ENCODE measurements at regions not wholly inside any gene's neighbourhood (a gene's known extent, or its start where the extent isn't known, plus 50 kb on each side); places are given as distances from the start of the nearest gene placed in this dataset.

DNA sequence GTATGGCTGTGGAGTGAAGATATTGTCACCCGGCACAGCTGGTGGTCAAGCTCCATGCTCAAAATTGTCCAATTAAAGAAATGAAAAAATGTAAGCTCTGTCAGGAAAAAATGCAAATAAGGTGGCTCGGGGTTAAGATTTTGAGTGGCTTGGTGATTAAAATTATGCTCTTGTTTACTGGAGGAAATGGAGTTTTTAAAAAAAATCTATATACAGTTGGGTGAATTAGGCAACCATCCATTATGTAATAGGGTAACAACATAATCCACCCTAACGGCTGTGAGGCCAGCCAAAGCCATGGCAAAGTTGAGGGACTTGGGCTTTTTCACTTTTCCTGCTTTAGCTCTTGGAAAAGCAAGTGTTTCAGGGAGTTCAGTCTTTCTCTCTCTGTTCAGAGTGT is 260.8 kb upstream of the HABP2 start:
- DNase-seq, result no peak

DNA sequence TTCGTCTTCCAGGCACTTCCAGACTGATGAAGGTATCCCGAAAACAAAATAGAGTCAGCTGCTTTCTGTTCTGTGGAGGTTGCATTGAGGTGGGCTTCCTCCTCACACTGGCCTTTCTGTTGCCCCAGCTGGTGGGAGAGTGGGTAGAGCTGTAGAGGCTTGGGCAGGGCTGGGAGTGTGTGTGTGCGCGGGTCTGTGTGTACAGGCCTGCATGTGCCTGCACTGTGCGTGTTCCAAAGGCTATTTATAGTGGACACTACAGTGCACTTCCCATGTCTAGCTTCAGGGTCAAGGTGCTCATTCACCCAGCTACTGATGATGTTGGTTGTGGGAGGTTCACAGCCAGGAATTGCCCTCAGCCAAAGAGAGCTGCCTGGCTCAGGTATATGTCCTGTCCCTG is 260.1 kb upstream of the HABP2 start:
- no peak for DNase-seq

DNA sequence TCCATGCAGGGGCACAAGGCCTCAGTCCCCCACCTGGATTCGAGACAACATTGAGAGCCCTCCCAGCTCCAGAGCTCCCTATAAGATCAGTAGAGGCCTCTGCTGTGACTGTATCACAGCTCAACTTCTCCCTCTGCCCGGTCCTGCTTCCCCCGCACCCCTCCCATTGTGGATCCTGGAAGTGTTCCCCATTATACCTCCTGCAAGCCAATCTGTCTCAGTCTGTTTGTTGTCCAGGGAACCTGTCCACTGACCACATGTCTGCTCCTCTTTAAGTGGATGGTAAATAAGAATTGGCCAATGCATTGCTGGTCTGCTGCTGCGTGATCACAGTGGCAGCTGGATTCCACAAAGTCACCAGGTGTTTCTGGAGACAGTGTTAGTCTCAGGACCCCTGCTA is 259.7 kb upstream of the HABP2 start:
- no peak for DNase-seq

DNA sequence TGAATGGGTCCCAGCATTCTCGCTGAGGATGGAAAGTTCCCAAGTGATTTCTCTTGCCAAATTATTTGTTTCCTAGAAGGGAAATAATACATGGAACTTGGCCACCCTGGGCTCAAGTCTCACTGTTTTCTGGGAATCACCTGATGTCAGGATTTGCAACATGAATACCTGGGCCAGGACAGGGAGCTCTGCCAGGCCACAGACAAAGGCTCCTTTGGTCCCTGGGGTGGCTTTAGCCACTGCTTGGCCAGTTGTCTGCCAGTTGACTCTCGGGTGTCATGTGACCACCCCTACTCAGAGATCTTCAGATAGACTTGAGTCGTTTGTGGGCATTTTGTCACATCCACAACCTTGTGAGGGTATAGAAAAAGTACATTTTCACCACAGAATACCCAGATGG is 258.0 kb upstream of the HABP2 start:
- DNase-seq, result no peak

DNA sequence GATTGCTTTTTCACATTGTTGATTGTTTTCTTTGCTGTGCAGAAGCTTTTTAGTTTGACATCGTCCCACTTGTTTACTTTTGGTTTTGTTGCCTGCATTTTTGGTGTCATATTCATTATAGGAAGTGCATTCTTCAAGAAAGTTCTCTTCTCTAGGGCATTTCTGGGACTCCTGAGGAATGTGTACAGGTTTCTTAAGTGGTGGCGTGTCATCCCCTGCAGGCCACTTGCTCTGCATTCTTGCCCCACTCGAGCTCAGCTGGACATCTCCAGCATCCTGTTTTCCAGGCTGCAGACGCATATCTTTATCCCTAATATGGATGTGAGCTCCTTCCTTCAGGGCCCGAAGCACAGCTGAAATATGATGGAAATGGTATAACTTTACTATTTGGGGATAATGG is 255.6 kb upstream of the HABP2 start:
- no peak for DNase-seq

DNA sequence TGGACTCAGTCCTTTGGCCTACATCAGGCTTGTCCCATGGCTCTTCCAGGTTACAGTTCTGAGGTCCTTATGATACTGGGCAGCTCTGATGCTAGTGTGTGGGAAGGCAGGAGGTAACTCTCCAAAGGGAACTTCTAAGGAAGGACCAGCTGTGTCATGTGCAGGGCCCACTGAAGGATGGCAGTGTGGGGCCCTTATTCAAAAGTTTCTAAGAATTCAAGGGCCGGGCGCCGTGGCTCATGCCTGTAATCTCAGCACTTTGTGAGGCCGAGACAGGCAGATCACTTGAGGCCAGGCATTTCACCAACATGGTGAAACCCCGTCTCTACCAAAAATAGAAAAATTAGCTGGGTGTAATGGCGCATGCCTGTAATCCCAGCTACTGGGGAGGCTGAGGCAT is 254.2 kb upstream of the HABP2 start:
- DNase-seq, result no peak

DNA sequence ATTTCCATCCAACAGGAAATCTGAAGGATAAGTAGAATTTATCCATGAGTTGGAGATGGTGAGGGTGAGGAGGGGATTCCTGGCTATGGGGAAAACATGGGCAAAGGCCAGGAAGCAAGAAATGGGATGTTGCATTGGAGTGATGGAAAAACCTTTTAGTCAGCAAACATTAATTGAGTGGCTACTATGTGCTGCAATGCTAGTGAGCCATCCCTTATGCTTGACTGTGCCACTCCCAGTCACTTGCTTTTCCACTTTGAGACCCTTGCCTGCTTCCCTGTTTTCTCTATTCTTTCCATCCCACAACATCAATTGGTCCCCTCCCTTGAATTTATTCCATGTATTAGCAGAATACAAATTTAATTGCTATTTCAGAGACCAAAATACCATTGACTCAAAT is 252.7 kb upstream of the HABP2 start:
- DNase-seq, result no peak

DNA sequence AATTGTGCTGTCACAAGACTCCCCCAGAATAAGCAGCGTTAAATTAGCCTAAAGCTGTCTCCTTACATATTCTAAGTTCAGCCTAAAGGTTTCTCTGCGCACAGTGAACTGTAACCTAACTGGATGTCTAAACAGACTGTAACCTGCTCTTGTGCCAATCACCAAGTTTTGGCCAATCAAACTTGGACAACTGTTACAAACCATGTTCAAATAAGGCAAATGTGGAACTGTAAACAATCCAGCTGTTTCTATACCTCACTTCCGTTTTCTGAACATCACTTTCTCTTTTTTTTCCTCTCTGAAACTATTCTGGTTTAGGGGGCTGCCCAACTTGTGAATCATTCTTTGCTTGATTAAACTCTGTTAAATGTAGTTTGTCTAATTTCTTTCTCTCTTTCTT is 252.2 kb upstream of the HABP2 start:
- no peak for DNase-seq

DNA sequence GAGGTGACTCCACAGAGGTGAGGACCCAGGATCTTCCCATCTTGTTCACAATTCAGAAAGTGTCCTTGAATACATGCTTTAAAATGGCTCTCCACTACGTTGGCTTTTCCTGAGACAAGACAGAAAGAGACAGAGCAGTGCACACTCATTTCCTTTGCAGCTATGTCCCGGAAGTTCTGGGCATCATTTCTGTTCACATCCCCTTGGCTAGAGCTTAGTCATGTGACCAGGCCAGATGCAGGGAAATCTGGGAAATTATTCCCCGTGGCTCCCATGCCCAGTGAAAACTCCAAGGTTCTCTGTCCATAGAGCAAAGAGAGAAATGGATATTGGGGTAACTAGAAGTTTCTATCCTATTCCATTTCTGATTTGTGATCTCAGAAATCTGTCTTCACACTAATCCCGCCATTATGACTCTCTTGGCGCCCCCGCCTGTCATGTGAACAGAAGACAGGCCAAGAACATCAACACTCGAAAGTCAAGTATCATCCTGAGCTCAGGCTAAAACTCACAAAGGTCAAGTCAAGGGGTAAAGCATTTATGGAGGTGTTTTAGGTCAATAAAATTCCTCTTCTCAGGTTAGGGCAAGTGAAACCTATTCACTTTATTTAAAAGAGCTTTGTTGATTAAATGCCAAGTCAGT is 251.4 kb upstream of the HABP2 start:
- no peak for DNase-seq

DNA sequence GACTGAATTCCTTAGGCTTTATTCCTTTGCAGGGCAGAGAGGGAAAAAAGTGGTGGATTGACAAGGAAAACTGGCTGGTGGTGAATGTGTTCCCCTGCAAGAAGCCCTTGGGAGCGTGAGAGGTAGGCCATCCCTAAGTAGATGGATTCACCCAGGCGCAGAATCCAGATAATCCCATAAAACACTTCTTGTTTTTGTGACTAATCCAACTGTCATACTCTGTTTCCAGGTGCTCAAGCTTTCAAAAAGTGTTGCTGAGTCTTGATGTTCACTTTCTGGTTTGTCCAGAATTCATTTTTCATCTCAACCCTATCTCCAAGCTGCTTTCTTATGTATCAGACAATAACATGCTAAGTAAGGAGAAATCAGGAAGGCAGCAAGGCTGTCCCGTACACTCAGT is 250.8 kb upstream of the HABP2 start:
- DNase-seq, result no peak

DNA sequence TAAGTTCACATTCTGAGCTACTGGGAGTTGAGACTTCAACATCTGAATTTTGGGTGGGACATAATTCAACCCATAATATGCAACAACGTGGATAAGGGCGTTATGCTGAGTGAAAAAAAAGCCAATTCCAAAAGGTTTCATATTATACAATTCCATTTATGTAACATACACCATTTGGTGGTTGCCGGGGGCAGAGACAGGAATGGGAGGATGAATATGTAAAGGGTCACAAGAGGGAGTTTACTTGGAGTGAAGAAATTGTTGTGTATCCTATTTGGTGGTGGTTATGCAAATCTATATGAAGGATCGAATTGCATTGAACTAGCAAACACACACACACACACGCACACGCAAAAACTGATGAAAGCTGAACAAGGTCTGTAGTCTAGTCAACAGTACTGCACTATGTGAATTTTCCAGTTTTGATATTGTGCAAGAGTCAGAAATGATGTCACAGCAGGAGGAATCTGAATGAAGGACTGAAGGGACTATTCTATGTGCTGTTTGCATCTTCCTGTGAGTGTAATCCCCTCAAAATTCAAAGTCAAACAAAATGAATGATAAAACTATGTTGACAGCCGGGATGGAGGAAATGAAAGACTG is 249.2 kb upstream of the HABP2 start:
- no peak for DNase-seq

DNA sequence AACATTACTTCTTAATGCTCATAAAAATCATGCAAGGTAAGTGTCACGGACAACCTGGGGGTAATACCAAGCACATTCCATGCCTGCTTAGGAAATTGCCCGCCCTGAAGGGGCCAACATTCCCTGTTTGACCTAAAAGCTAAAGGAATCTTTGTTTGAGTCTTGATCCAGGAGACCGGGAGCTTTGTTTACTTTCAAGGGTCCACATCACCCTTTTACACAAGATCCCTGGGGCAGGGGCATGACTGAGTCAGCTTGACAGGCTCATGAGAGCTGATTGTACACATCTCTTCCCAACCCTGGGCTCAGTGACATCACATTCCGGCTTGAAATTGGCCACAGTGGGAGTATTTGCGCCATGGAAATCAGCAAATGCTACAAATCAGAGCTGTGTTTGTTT is 248.1 kb upstream of the HABP2 start:
- DNase-seq, result no peak

DNA sequence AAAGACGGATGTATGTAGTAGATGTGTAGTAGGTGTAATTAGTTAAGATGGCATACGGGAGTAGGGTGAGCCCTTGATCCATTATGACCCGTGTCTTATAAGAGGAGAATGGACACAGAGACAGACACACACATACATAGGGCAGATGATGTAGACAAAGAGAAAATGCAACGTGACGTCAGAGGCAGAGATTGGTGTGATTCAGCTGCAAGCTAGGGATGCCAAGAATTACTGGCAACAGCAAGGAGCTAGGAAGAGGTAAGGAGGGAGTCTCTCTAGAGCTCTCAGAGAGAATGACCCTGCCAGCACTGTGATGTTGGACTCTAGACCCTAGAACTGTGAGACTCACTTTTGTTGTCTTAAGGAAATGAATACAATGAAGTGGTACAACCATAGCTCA is 247.0 kb upstream of the HABP2 start:
- no peak for DNase-seq

DNA sequence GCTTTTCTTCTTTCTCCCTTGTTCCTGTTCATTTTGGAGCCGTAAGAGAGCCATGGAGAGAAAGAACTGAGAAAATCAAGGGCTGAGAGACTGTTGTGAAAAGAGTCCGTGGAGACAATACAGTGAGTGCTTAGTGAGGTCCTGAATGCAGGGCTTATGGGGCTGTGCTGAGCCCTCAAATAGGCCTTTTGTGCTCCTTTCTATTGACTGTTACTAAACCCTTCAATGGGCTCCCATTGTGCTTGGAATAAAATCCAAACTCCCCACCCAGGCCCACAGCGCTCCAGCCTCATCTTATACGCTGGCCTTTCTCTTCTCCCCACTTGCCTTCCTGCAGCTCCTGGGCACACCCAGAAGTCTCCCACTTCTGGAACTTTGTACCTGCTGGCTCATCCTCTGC is 243.1 kb upstream of the HABP2 start:
- no peak for DNase-seq

DNA sequence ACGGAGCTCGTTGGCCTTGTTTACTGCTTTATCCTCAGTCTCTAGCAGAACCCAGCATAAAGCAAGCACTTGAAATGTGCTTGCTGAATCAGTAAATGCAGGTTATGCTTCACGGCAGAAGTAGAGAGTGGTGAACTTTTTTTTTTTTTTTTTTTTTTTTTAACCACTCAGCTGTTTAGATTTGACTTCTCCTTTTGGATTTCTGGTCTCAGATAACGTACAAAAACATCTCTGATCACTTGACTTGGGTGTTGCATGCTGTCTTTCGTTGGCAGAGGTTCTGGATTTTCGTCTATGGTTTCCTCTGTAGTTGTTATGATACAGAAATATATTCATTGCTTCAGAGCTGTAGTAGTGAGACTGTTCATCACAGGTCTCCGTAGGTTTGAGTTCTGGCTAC is 242.5 kb upstream of the HABP2 start:
- no peak for DNase-seq

DNA sequence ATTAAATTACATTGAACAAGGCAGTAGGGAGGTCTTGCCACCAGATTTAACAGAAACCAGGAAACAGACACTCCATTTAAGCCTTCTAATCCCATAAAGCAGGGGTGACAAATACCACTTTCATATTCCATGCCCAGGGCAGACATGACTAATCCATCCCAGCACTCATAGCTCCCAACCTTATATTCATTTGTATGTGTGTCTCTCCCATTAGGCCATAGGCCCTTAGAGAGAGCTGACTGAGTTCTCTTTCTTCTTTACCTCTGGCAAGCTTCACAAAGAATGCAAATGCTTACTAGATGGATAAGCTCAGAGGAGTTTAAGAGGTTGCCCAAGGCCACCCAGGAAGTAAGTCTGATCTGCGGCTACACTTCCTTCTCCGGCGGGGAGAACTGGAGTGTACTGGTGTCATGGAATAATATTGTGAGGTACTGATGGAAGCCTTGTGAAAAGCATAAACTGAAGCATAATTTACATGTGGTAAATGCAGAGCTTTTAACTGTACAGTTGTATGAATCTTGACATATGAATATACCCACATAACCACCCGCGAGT is 239.7 kb upstream of the HABP2 start:
- DNase-seq, result no peak

DNA sequence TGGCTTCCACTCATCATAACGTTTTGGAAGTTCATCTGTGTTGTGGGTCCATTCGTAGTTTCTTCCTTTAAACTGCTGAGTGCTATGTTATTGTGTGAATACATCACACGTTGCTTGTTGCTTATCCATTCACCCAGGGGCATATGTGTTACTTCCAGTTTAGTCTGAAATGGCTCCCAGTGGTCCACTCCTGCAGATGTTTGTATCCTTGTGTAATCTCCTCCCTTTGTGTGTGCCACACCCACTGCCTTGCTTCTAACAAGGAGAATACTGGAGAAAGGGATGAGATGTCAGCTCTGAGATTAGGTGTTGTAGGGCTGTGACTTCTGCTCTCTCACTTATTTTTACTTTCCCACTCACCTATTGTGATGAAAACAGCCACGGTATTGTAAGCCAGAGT is 239.1 kb upstream of the HABP2 start:
- no peak for DNase-seq

DNA sequence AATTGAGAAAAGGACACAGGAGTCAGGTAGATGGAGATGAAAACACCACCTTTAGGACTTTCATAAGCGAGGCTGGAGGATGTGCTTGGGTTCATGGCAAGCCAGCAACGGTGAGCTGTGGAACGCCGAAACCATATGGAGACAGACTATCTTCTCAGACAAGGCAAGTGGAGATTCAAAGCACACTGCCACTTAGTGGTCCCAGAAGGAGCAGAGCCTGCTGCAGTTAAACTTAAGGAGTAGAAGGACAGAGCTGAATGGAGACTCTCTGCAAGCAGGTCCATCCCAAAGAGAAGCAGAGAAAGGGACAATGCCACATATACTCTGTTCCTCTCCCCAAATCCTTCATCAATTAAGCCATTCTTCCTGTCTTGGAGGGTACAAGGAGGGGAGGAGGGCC is 236.3 kb upstream of the HABP2 start:
- no peak for DNase-seq

DNA sequence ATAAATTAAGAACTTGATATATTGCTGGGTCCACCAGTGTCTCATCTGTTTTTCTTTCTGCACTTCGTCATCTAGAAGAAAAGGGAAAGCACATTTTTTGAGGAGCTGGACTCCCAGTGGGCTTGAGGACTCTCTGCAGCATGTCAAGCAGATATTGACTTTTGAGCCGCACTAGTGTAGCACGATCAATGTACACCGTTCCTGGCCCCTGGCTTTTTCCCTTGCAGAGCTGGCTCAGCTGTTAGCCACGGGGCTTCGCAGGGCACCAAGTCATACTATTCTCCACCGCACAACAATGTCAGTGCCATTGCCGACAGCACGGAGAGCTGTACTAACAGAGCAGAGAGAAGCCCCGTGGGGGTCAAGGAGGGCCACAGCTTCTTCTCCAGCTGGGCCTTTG is 235.4 kb upstream of the HABP2 start:
- DNase-seq, result no peak

DNA sequence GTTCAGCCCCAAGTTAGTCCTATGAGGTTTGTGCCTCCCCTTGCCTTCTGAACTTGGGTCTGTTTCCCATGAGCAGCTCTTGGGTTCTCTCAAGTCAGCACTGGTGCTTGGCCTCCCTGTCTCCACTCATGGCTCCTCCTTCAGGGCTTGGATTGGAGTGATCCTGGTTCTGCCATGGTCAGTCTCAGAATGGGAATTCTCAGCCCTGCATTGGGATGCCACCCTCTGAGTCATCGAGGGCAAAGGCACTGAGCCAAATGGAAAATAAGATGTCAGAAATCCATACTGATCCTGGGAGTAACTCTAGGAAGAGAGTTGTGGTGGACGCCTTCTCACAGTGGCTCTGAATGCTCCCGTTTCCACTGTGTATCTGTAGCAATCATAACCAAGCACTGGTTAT is 233.4 kb upstream of the HABP2 start:
- no peak for DNase-seq

DNA sequence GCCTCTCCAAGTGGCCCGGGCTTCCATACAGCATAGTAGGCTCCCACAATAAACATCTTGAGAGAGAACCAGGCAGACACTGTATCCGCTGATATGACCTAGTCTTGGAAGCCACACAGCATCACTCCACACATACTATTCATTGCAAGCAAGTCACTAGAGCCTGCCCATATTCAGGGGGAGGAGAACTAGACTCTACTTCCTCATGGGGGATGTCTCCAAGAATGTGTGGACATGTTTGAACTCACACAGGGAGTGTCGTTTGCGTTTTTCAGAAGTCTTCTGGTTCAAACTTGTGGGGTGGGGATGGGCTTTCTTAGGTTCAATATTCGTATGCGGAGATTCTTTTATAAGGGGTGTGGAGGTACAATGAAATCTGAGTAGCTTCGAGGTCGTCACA is 232.6 kb upstream of the HABP2 start:
- DNase-seq, result no peak

DNA sequence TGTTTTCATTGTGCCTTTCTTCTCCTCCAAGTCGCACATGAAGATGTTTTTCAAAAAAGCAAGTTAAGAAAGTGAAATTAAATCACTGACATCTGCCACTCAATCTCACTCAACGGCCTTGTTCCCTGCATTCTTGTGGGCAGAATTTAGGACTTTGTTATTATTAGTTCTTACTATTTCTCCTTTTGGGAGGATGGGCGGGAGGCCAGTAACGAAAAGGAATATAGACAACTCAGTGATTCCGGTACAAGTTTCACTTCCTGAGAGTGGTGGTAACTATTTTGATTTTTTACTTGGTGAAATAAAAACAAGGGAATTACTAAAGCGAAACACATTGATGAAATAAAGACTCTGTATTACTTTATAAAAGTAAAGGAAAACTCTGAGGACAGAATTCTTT is 231.9 kb upstream of the HABP2 start:
- no peak for DNase-seq

DNA sequence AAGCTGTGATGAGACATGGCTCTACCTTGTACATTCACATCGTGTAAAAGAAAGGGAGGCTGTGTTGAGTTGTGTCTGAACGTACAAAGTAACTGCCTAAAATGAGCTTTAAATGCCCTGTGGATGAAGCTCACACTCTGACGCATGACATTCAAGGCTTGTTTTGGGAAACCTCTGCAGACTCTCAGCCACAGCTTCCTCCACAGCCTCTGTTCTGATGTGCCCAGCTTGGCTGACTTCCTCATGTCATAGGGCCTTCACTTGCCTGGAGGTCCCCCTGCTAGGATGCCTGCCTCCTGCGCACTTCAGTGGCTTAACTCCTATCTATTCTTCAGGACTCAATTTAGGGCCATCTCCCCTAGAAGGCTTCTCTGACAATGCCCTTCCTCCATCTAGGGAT is 230.0 kb upstream of the HABP2 start:
- DNase-seq, result no peak

DNA sequence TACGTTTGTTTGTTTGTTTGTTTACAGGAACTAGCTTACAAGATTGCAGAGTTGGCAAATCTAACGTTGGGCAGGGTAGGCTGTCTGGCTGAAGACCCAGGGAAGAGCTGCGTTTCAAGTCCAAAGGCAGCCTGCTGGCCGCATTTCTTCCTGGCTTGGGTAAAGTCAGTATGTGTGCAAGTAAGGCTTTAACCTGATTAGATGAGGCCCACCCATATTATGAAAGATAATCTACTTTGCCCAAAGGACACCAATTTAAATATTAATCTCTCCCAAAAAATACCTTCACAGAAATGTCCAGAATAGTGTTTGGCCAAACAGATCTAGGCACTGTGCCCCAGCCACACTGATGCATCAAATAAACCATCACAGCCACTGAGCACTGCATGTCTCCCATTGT is 228.9 kb upstream of the HABP2 start:
- no peak for DNase-seq
